WTC11 (cell line): ENCODE measurements at regions not wholly inside any gene's neighbourhood (a gene's known extent, or its start where the extent isn't known, plus 50 kb on each side); places are given as distances from the start of the nearest gene placed in this dataset.

ENCODE experiments used
- CREM ChIP-seq: sonication (generic); formaldehyde crosslinking; IDR thresholded peaks from 2 replicates; pipeline ENCODE4 v1.8.1; 2022; ENCODE audit warnings: mild to moderate bottlenecking, missing genetic modification reagents, moderate library complexity
- E2F4 ChIP-seq: sonication (generic); formaldehyde crosslinking; IDR thresholded peaks from 2 replicates; pipeline ENCODE4 v1.8.1; 2022; ENCODE audit warnings: low read depth, mild to moderate bottlenecking, moderate library complexity, missing genetic modification reagents, borderline replicate concordance
- FOXJ3 ChIP-seq: sonication (generic); formaldehyde crosslinking; IDR thresholded peaks from 2 replicates; pipeline ENCODE4 v1.9.0; 2021; ENCODE audit warnings: missing genetic modification reagents, mild to moderate bottlenecking, borderline replicate concordance
- JUN ChIP-seq: sonication (generic); formaldehyde crosslinking; IDR thresholded peaks from 2 replicates; pipeline ENCODE4 v1.8.0; 2023; ENCODE audit warnings: mild to moderate bottlenecking, missing genetic modification reagents
- RELA ChIP-seq: sonication (generic); formaldehyde crosslinking; IDR thresholded peaks from 2 replicates; pipeline ENCODE4 v1.8.1; 2022; ENCODE audit warnings: missing genetic modification reagents, mild to moderate bottlenecking, borderline replicate concordance
- SMAD3 ChIP-seq: sonication (generic); formaldehyde crosslinking; IDR thresholded peaks from 2 replicates; pipeline ENCODE4 v1.8.0; 2022; ENCODE audit warnings: missing genetic modification reagents, mild to moderate bottlenecking, borderline replicate concordance
- ZNF512 ChIP-seq: sonication (generic); formaldehyde crosslinking; IDR thresholded peaks from 2 replicates; pipeline ENCODE4 v1.8.1; 2022; ENCODE audit warnings: missing genetic modification reagents, borderline replicate concordance
- TF ChIP-seq, protein P1 (sequence below): fragments of 200-600 bp; IDR thresholded peaks from 2 replicates; pipeline ENCODE4 v1.8.0; 2022; ENCODE audit warnings: antibody characterized with exemption
- TF ChIP-seq, protein P2 (sequence below): sonication (generic); formaldehyde crosslinking; IDR thresholded peaks from 2 replicates; pipeline ENCODE4 v1.8.0; 2022; ENCODE audit warnings: mild to moderate bottlenecking, missing genetic modification reagents
- TF ChIP-seq, protein P3 (sequence below): fragments of 250-450 bp; sonication (Bioruptor Pico); conservative IDR thresholded peaks from 2 replicates; pipeline ENCODE4 v1.9.0; 2021; ENCODE audit warnings: mild to moderate bottlenecking
- TF ChIP-seq, protein P4 (sequence below): sonication (generic); formaldehyde crosslinking; IDR thresholded peaks from 2 replicates; pipeline ENCODE4 v1.8.1; 2023; ENCODE audit warnings: mild to moderate bottlenecking, missing genetic modification reagents, moderate library complexity

GRCh38 chr6:47133230-47134000, 91.3 kb upstream of the ADGRF1 start:
- no peak for TF ChIP-seq JUN (CRISPR knock-in tag)
- TF ChIP-seq, protein P1, sequence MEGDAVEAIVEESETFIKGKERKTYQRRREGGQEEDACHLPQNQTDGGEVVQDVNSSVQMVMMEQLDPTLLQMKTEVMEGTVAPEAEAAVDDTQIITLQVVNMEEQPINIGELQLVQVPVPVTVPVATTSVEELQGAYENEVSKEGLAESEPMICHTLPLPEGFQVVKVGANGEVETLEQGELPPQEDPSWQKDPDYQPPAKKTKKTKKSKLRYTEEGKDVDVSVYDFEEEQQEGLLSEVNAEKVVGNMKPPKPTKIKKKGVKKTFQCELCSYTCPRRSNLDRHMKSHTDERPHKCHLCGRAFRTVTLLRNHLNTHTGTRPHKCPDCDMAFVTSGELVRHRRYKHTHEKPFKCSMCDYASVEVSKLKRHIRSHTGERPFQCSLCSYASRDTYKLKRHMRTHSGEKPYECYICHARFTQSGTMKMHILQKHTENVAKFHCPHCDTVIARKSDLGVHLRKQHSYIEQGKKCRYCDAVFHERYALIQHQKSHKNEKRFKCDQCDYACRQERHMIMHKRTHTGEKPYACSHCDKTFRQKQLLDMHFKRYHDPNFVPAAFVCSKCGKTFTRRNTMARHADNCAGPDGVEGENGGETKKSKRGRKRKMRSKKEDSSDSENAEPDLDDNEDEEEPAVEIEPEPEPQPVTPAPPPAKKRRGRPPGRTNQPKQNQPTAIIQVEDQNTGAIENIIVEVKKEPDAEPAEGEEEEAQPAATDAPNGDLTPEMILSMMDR, result no peak
- TF ChIP-seq, protein P2, sequence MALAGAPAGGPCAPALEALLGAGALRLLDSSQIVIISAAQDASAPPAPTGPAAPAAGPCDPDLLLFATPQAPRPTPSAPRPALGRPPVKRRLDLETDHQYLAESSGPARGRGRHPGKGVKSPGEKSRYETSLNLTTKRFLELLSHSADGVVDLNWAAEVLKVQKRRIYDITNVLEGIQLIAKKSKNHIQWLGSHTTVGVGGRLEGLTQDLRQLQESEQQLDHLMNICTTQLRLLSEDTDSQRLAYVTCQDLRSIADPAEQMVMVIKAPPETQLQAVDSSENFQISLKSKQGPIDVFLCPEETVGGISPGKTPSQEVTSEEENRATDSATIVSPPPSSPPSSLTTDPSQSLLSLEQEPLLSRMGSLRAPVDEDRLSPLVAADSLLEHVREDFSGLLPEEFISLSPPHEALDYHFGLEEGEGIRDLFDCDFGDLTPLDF (CRISPR knock-in tag), result no peak
- no peak for TF ChIP-seq CREM (CRISPR knock-in tag)
- TF ChIP-seq, protein P3, sequence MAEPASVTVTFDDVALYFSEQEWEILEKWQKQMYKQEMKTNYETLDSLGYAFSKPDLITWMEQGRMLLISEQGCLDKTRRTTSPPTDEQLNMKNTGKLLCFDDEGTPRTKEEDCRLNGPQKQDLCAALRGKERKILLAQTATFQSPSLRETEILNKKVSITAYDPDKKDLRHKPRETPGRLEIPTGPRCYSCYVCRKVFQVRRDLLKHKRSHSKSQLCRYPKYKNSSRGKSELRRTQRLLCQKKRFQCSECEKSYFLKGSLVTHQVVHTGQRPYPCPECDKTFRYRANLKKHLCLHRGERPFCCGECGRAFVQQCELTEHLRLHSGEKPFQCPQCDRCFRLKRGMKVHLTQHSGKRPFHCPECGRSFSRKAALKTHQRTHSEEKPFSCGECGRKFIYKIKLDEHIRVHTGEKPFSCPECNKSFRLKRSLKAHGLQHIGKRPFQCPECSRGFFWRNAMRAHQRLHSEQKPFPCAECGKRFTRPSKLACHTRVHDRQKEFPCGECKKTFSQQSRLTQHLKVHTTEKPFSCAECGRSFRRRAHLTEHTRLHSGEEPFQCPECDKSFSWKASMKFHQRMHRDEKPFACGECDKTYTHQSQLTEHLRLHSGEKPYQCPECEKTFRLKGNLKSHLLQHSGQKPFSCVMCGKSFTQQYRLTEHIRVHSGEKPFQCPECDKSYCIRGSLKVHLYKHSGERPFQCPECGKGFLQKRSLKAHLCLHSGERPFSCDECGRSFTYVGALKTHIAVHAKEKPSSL (CRISPR knock-in tag), result no peak
- TF ChIP-seq E2F4 (CRISPR knock-in tag), result no peak
- no peak for TF ChIP-seq ZNF512 (CRISPR knock-in tag)
- TF ChIP-seq SMAD3 (CRISPR knock-in tag), result no peak
- TF ChIP-seq, protein P4, sequence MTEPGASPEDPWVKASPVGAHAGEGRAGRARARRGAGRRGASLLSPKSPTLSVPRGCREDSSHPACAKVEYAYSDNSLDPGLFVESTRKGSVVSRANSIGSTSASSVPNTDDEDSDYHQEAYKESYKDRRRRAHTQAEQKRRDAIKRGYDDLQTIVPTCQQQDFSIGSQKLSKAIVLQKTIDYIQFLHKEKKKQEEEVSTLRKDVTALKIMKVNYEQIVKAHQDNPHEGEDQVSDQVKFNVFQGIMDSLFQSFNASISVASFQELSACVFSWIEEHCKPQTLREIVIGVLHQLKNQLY, result no peak
- TF ChIP-seq RELA (CRISPR knock-in tag), result no peak
- TF ChIP-seq FOXJ3 (CRISPR knock-in tag), result no peak
